GM12878 (cell line): ENCODE measurements at regions not wholly inside any gene's neighbourhood (a gene's known extent, or its start where the extent isn't known, plus 50 kb on each side); places are given as distances from the start of the nearest gene placed in this dataset.

ENCODE experiments used
- ATAC-seq: fragments of 200-7000 bp; cut with Tn5 transposase; 3 replicates; pipeline ENCODE4 v1.9.1; 2020; ENCODE audit warnings: mild to moderate bottlenecking, moderate library complexity
- BruUV-seq: library from RNA; stranded (reverse); fragments of 400-500 nt; replicated peaks from 2 replicates; lab custom pipeline; 2021; lab: Mats Ljungman, UMichigan
- CTCF ChIA-PET: fragments of 300-600 bp; sonication (Branson Sonifier 250); formaldehyde crosslinking; extraction: SDS; loops from one replicate; lab custom pipeline; 2021; ENCODE audit warnings: inconsistent platforms; lab: Yijun Ruan, JAX
- POLR2A ChIA-PET: fragments of 350-600 bp; formaldehyde crosslinking; extraction: SDS; loops from one replicate; lab custom pipeline; 2021; ENCODE audit warnings: inconsistent platforms; lab: Charles Lee
- RAD21 ChIA-PET: fragments of 300-600 bp; sonication (Branson Sonifier 250); formaldehyde crosslinking; loops from one replicate; lab custom pipeline; 2023; ENCODE audit warnings: antibody characterized with exemption; ENCODE audit not compliant: unreplicated experiment; lab: Charles Lee
- SMC1A ChIA-PET: fragments of 300-600 bp; sonication (Branson Sonifier 250); formaldehyde crosslinking; loops from one replicate; lab custom pipeline; 2023; ENCODE audit not compliant: unreplicated experiment, uncharacterized antibody; lab: Charles Lee
- DNase-seq: peaks from one replicate; pipeline ENCODE4 v3.0.0-alpha.2; 2011; ENCODE audit warnings: low read depth, low spot score
- FAIRE-seq: peaks from 3 replicates; lab custom pipeline; 2011; peaks lifted over from hg19 to GRCh38; lab: Jason Lieb, UNC
- H2AFZ ChIP-seq: 2 replicates; pipeline ENCODE4 v1.6.0; 2011; ENCODE audit warnings: low read depth, low read length, control low read depth; ENCODE audit not compliant: control insufficient read depth
- H3K27ac ChIP-seq: 2 replicates; pipeline ENCODE4 v1.5.1; 2011; ENCODE audit warnings: control low read depth; ENCODE audit not compliant: control insufficient read depth, insufficient read depth
- H3K27me3 ChIP-seq, 2 experiments: replicated peaks in 1 of 2; 2 replicates each; pipeline versions ENCODE4 v1.6.0 to v1.6.1; 2011; ENCODE audit warnings: low read length in 1 of 2; ENCODE audit not compliant: control insufficient read depth in 2 of 2, insufficient read depth in 2 of 2
- H3K36me3 ChIP-seq, 2 experiments: 2 replicates each; pipeline ENCODE4 v1.5.1; 2011; ENCODE audit warnings: low read length in 1 of 2; ENCODE audit not compliant: control insufficient read depth in 2 of 2, insufficient read depth in 2 of 2
- H3K4me1 ChIP-seq: 2 replicates; pipeline ENCODE4 v1.6.1; 2011; ENCODE audit warnings: mild to moderate bottlenecking, low read length, moderate library complexity, mixed read lengths; ENCODE audit not compliant: control insufficient read depth, insufficient read depth
- H3K4me2 ChIP-seq: 2 replicates; pipeline ENCODE4 v1.6.0; 2011; ENCODE audit warnings: control low read depth; ENCODE audit not compliant: control insufficient read depth, insufficient read depth
- H3K4me3 ChIP-seq: fragments of 200-600 bp; sonication (generic); 2 replicates; pipeline ENCODE4 v1.5.1; 2016
- H3K79me2 ChIP-seq: 2 replicates; pipeline ENCODE4 v1.6.0; 2011; ENCODE audit warnings: low read length; ENCODE audit not compliant: control insufficient read depth, insufficient read depth
- H3K9ac ChIP-seq: 2 replicates; pipeline ENCODE4 v1.8.0; 2011; ENCODE audit warnings: low read length, control low read depth, mixed read lengths; ENCODE audit not compliant: control insufficient read depth, insufficient read depth
- H3K9me3 ChIP-seq: replicated peaks from 3 replicates; pipeline ENCODE4 v1.5.1; 2011; ENCODE audit warnings: mild to moderate bottlenecking, low read length; ENCODE audit not compliant: control insufficient read depth, insufficient read depth
- H4K20me1 ChIP-seq: 2 replicates; pipeline ENCODE4 v1.6.0; 2011; ENCODE audit not compliant: control insufficient read depth, insufficient read depth
- ATF3 ChIP-seq: IDR thresholded peaks from 2 replicates; pipeline ENCODE4 v1.6.1; 2011; ENCODE audit warnings: low read depth, mild to moderate bottlenecking, low read length, moderate library complexity, borderline replicate concordance; ENCODE audit errors: extremely low read depth
- BHLHE40 ChIP-seq, 2 experiments: fragments of 450-650 bp in 1 of 2; IDR thresholded peaks; 2 replicates each; pipeline ENCODE4 v1.6.1; 2011 to 2017; ENCODE audit warnings: low read depth in 2 of 2, borderline replicate concordance in 1 of 2, improper control_type of control experiment in 1 of 2, low read length in 1 of 2, mild to moderate bottlenecking in 1 of 2
- CHD2 ChIP-seq: IDR thresholded peaks from 2 replicates; pipeline ENCODE4 v1.6.1; 2011; ENCODE audit warnings: low read depth, low read length, improper control_type of control experiment, borderline replicate concordance
- MLLT1 ChIP-seq: fragments of 450-650 bp; IDR thresholded peaks from 2 replicates; pipeline ENCODE4 v1.6.1; 2016; ENCODE audit warnings: mild to moderate bottlenecking
- MYC ChIP-seq: IDR thresholded peaks from 2 replicates; pipeline ENCODE4 v1.6.1; 2011; ENCODE audit warnings: mild to moderate bottlenecking, low read length, moderate library complexity, inconsistent platforms; ENCODE audit not compliant: insufficient read depth, insufficient replicate concordance, insufficient read length, severe bottlenecking
- NFYA ChIP-seq: IDR thresholded peaks from 2 replicates; pipeline ENCODE4 v1.6.1; 2011; ENCODE audit warnings: low read depth, mild to moderate bottlenecking, low read length, improper control_type of control experiment, borderline replicate concordance
- NR2C2 ChIP-seq: IDR thresholded peaks from 2 replicates; pipeline ENCODE4 v1.6.1; 2011; ENCODE audit warnings: borderline replicate concordance, low read depth; ENCODE audit not compliant: control insufficient read depth, insufficient read length
- POLR2AphosphoS2 ChIP-seq: IDR thresholded peaks from 2 replicates; pipeline ENCODE4 v1.6.1; 2011; ENCODE audit warnings: low read depth, mild to moderate bottlenecking, low read length, improper control_type of control experiment, moderate library complexity
- RAD21 ChIP-seq: IDR thresholded peaks from 2 replicates; pipeline ENCODE4 v1.6.1; 2011; ENCODE audit warnings: mild to moderate bottlenecking, low read depth, low read length, moderate library complexity; ENCODE audit not compliant: insufficient read depth
- SREBF1 ChIP-seq: IDR thresholded peaks from 2 replicates; pipeline ENCODE4 v1.6.1; 2012; ENCODE audit warnings: mild to moderate bottlenecking, low read length
- ZZZ3 ChIP-seq: IDR thresholded peaks from 2 replicates; pipeline ENCODE4 v1.6.1; 2011; ENCODE audit warnings: low read depth; ENCODE audit not compliant: control insufficient read depth, insufficient read length
- WGBS: methylation state at CpG from one replicate; pipeline ENCODE4 v1.1.6; 2016; ENCODE audit warnings: low lambda C conversion rate; ENCODE audit not compliant: insufficient replicate concordance, insufficient coverage; ENCODE audit errors: missing lambda C conversion rate; 5-methylcytosine and 5-hydroxymethylcytosine counted together
- in situ Hi-C: fragments of 300-500 bp; cut with MboI; formaldehyde crosslinking; loops from 9 replicates; pipeline ENCODE4 v1.14.3; 2018; ENCODE audit warnings: mixed read lengths
- intact Hi-C: fragments of 100-400 bp; cut with micrococcal nuclease; formaldehyde crosslinking; loops from one replicate; pipeline ENCODE4 v1.14.2; 2022; ENCODE audit not compliant: unreplicated experiment
- TF ChIP-seq, protein P1 (sequence below): fragments of 450-650 bp; IDR thresholded peaks from 2 replicates; pipeline ENCODE4 v1.6.1; 2017; ENCODE audit warnings: antibody characterized with exemption, mild to moderate bottlenecking, moderate library complexity
- TF ChIP-seq, protein P2 (sequence below), 3 experiments: IDR thresholded peaks in 2 of 3; conservative IDR thresholded peaks in 1 of 3; 2 replicates each; pipeline ENCODE4 v1.5.1; 2011; ENCODE audit warnings: low read depth in 3 of 3, low read length in 3 of 3, mild to moderate bottlenecking in 3 of 3, control low read depth in 2 of 3, moderate library complexity in 2 of 3, inconsistent platforms in 1 of 3, mixed read lengths in 1 of 3; ENCODE audit not compliant: control insufficient read depth in 2 of 3, insufficient read depth in 1 of 3; ENCODE audit errors: extremely low read depth in 1 of 3
- TF ChIP-seq, protein P3 (sequence below): fragments of 450-650 bp; IDR thresholded peaks from 2 replicates; pipeline ENCODE4 v1.6.1; 2017; ENCODE audit warnings: borderline replicate concordance

GRCh38 chr17:69975808-69976207 lies 99.2 kb upstream of the KCNJ16 start:
- Histone ChIP-seq H3K27me3 (no peaks in the 10 kb centered on the region), H3K9ac (no peak overlapping the region), H3K4me2 (no peak overlapping the region), H3K4me3 (no peak overlapping the region), H3K79me2 (no peaks in the 10 kb centered on the region), H2AFZ (no peak overlapping the region), H3K27ac (no peak overlapping the region), H3K9me3 (no peaks in the 10 kb centered on the region), H3K36me3 (no peaks in the 10 kb centered on the region), H3K4me1 (no peaks in the 10 kb centered on the region), H4K20me1 (no peaks in the 10 kb centered on the region)
- in situ Hi-C loops = no loop called here
- ATAC-seq = no peak
- ChIA-PET CTCF (interaction anchor here (0.6 kb wide), 1 partner anchor 114 kb away, joined by 3 read pairs; no protein-coding TSS in a partner anchor), RAD21 (no interaction called here), SMC1A (no interaction called here), POLR2A (interaction anchor here (0.8 kb wide), 1 partner anchor 79 kb away, joined by 3 read pairs; no protein-coding TSS in a partner anchor)
- 0% methylated on average over 1 of the region's 1 CpG for WGBS
- TF ChIP-seq MYC = no peak
- TF ChIP-seq, protein P1, sequence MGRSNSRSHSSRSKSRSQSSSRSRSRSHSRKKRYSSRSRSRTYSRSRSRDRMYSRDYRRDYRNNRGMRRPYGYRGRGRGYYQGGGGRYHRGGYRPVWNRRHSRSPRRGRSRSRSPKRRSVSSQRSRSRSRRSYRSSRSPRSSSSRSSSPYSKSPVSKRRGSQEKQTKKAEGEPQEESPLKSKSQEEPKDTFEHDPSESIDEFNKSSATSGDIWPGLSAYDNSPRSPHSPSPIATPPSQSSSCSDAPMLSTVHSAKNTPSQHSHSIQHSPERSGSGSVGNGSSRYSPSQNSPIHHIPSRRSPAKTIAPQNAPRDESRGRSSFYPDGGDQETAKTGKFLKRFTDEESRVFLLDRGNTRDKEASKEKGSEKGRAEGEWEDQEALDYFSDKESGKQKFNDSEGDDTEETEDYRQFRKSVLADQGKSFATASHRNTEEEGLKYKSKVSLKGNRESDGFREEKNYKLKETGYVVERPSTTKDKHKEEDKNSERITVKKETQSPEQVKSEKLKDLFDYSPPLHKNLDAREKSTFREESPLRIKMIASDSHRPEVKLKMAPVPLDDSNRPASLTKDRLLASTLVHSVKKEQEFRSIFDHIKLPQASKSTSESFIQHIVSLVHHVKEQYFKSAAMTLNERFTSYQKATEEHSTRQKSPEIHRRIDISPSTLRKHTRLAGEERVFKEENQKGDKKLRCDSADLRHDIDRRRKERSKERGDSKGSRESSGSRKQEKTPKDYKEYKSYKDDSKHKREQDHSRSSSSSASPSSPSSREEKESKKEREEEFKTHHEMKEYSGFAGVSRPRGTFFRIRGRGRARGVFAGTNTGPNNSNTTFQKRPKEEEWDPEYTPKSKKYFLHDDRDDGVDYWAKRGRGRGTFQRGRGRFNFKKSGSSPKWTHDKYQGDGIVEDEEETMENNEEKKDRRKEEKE = no peak
- no peak for TF ChIP-seq CHD2
- TF ChIP-seq RAD21 = no peak
- no peak for TF ChIP-seq POLR2AphosphoS2
- no peak for TF ChIP-seq NFYA
- no peak for TF ChIP-seq MLLT1
- TF ChIP-seq ZZZ3 = no peak
- TF ChIP-seq NR2C2 = no peak
- TF ChIP-seq BHLHE40 (IDR thresholded peaks at IDR 0.05; ENCODE audit: borderline replicate concordance in 1 of 2, low read depth in 2 of 2, low read length in 1 of 2) = no peak
- TF ChIP-seq, protein P2, sequence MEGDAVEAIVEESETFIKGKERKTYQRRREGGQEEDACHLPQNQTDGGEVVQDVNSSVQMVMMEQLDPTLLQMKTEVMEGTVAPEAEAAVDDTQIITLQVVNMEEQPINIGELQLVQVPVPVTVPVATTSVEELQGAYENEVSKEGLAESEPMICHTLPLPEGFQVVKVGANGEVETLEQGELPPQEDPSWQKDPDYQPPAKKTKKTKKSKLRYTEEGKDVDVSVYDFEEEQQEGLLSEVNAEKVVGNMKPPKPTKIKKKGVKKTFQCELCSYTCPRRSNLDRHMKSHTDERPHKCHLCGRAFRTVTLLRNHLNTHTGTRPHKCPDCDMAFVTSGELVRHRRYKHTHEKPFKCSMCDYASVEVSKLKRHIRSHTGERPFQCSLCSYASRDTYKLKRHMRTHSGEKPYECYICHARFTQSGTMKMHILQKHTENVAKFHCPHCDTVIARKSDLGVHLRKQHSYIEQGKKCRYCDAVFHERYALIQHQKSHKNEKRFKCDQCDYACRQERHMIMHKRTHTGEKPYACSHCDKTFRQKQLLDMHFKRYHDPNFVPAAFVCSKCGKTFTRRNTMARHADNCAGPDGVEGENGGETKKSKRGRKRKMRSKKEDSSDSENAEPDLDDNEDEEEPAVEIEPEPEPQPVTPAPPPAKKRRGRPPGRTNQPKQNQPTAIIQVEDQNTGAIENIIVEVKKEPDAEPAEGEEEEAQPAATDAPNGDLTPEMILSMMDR (IDR thresholded peaks at IDR 0.05 in 2 of 3, conservative IDR thresholded peaks at IDR 0.05 in 1 of 3; ENCODE audit: control insufficient read depth in 2 of 3, extremely low read depth in 1 of 3, insufficient read depth in 1 of 3, low read depth in 3 of 3, low read length in 3 of 3) = no peak
- TF ChIP-seq, protein P3, sequence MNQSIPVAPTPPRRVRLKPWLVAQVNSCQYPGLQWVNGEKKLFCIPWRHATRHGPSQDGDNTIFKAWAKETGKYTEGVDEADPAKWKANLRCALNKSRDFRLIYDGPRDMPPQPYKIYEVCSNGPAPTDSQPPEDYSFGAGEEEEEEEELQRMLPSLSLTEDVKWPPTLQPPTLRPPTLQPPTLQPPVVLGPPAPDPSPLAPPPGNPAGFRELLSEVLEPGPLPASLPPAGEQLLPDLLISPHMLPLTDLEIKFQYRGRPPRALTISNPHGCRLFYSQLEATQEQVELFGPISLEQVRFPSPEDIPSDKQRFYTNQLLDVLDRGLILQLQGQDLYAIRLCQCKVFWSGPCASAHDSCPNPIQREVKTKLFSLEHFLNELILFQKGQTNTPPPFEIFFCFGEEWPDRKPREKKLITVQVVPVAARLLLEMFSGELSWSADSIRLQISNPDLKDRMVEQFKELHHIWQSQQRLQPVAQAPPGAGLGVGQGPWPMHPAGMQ = no peak
- no peak for TF ChIP-seq SREBF1
- TF ChIP-seq ATF3 = no peak
- BruUV-seq = no TSS peak
- no peak for DNase-seq
- intact Hi-C loops = no loop called here
- no peak for FAIRE-seq
